ENCODE measurements at regions not wholly inside any gene's neighbourhood (a gene's known extent, or its start where the extent isn't known, plus 50 kb on each side); places are given as distances from the start of the nearest gene placed in this dataset.

DNA sequence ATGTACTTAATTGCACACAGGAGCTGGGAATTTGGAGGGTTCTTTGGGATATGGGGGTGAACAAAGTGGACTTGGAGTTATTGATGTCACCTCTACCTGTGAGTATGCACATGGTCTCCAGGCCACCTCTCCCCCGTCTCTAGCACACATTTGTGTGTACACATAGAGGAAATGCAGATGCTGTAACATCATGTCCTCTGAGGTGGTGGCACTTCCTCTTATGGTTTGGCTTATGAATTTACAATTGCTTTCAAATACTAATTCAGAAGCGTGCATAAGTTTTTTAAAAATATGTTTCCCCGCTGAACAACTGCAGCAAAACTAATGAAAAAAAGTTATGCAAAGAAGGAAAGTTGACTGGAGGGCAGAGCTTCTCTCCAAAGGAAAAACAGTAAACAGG, 152.0 kb upstream of the TENM4 start:
- no peaks in the 10 kb centered on the region for H3K9me3 ChIP-seq (ENCODE audit: control insufficient read depth, low read length)
- 86% methylated on average over 1 of the region's 3 CpGs; no CpG with 5 or more reads in 1 of the 2 experiments for WGBS, 2 experiments (ENCODE audit: insufficient coverage in 2 of 2)
- H3K27ac ChIP-seq (ENCODE audit: low read depth, low read length, severe bottlenecking) = no peak overlapping the region

DNA sequence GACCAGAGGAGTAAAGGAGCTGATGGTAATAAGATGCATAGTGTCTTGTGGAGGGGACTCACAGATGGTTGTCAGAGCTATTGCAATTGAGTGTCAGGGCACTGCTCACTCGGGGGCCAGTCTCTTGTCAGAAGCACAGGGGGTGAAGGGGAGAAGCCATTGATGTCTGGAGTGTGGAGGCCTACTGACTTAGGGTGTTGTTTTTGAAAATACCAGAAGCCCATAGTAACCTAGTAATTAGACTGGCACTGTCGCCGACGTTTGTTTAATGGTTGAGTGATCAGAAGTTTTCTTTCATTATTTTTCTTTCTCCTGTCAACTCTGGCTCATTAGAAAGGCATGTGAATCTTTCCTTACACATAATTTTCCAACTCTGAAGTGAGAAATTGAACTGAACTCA, 151.6 kb upstream of the TENM4 start:
- H3K4me3 ChIP-seq (ENCODE audit: extremely low read depth, insufficient read depth, low read length, poor library complexity, severe bottlenecking) = no peak overlapping the region
- H3K36me3 ChIP-seq (ENCODE audit: control insufficient read depth, insufficient read depth, low read length) = no peaks in the 10 kb centered on the region
- 63 to 80% methylated on average over 1 of the region's 4 CpGs for WGBS, 2 experiments (ENCODE audit: insufficient coverage in 2 of 2)
- H3K27ac ChIP-seq (ENCODE audit: low read depth, low read length, severe bottlenecking) = no peak overlapping the region
- no peaks in the 10 kb centered on the region for H3K4me1 ChIP-seq (ENCODE audit: control insufficient read depth, insufficient read depth, low read length, poor library complexity, severe bottlenecking)
- no peaks in the 10 kb centered on the region for H3K9me3 ChIP-seq (ENCODE audit: control insufficient read depth, low read length)

More for the DNA sequence above, 152.0 kb upstream of the TENM4 start:
- no peaks in the 10 kb centered on the region for H3K4me1 ChIP-seq (ENCODE audit: control insufficient read depth, insufficient read depth, low read length, poor library complexity, severe bottlenecking)
- no peaks in the 10 kb centered on the region for H3K36me3 ChIP-seq (ENCODE audit: control insufficient read depth, insufficient read depth, low read length)
- H3K4me3 ChIP-seq (ENCODE audit: extremely low read depth, insufficient read depth, low read length, poor library complexity, severe bottlenecking) = no peak overlapping the region

DNA sequence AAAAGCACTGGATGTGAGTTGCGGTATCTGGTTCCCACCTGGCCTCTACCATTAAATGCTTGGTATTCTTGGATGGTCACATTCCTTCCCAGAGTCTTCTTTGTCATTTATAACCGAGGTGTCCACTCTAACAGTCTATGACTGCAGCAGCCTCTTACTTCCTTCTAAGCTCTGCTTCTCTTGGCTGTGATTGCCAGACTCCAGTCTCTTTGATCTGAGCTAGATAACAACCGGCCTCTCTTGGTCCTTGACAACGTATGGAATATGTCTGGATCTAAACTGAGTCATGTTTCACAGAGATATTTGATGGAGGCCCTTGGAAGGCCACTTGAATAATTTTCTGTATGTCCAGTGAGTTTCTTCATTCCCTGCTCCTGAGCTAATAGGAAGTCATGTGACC, 141.6 kb upstream of the TENM4 start:
- no peak overlapping the region for H3K4me3 ChIP-seq (ENCODE audit: extremely low read depth, insufficient read depth, low read length, poor library complexity, severe bottlenecking)
- peaks cover 4% of the 10 kb centered on the region for H3K9me3 ChIP-seq (ENCODE audit: control insufficient read depth, low read length)
- H3K36me3 ChIP-seq (ENCODE audit: control insufficient read depth, insufficient read depth, low read length) = no peaks in the 10 kb centered on the region
- H3K4me1 ChIP-seq (ENCODE audit: control insufficient read depth, insufficient read depth, low read length, poor library complexity, severe bottlenecking) = peaks cover 12% of the 10 kb centered on the region
- WGBS, 2 experiments (ENCODE audit: insufficient coverage in 2 of 2) = 74 to 93% methylated on average over 4 of the region's 4 CpGs
- no peak overlapping the region for H3K27ac ChIP-seq (ENCODE audit: low read depth, low read length, severe bottlenecking)

DNA sequence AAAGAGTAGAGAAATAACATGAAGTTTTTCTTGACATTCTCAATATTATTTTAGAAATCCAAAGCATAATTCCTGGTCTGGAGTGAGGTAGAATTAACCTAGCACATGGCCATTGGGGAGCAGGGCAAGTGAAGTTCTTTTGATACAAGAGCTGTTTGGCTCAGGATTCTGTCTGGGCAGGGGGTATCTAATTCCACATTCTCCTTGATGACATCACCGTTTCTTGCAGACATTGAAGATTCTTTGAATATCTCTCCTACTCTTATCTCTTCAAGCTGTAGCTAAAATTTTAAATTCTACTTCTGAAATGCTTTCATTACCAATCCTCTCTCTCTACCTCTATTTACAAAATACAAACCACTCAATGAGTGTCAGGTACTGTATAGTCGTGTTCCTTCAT, 138.2 kb upstream of the TENM4 start:
- H3K4me3 ChIP-seq (ENCODE audit: extremely low read depth, insufficient read depth, low read length, poor library complexity, severe bottlenecking) = no peak overlapping the region
- H3K9me3 ChIP-seq (ENCODE audit: control insufficient read depth, low read length) = no peaks in the 10 kb centered on the region
- no peak overlapping the region for H3K27ac ChIP-seq (ENCODE audit: low read depth, low read length, severe bottlenecking)
- H3K4me1 ChIP-seq (ENCODE audit: control insufficient read depth, insufficient read depth, low read length, poor library complexity, severe bottlenecking) = peaks cover 12% of the 10 kb centered on the region
- no peaks in the 10 kb centered on the region for H3K36me3 ChIP-seq (ENCODE audit: control insufficient read depth, insufficient read depth, low read length)
- WGBS, 2 experiments (ENCODE audit: insufficient coverage in 2 of 2) = 64 to 80% methylated on average over 1 to 2 of the region's 2 CpGs

DNA sequence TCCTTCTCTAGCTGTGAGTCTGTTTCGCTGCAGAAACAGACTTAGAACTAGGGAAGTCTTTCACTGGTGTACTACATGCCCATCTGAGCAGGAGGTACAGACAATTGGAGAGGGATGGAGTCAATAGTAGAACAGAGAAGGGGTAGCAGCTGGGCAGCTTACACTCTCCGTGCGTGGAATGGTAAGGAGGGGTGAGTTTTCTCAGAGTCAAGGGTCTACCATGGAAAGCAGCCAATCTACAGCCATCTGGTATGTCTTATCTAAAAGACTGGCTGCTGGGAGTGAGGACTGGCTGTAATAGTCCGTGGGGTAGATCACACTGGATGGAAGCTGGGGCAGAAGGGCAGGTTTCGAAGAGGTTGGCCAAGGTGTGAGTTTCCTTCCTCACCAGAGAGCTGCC, 137.3 kb upstream of the TENM4 start:
- no peak overlapping the region for H3K27ac ChIP-seq (ENCODE audit: low read depth, low read length, severe bottlenecking)
- 82 to 97% methylated on average over 4 to 5 of the region's 5 CpGs for WGBS, 2 experiments (ENCODE audit: insufficient coverage in 2 of 2)
- peaks cover 12% of the 10 kb centered on the region for H3K4me1 ChIP-seq (ENCODE audit: control insufficient read depth, insufficient read depth, low read length, poor library complexity, severe bottlenecking)
- H3K36me3 ChIP-seq (ENCODE audit: control insufficient read depth, insufficient read depth, low read length) = no peaks in the 10 kb centered on the region
- H3K9me3 ChIP-seq (ENCODE audit: control insufficient read depth, low read length) = no peaks in the 10 kb centered on the region
- no peak overlapping the region for H3K4me3 ChIP-seq (ENCODE audit: extremely low read depth, insufficient read depth, low read length, poor library complexity, severe bottlenecking)

DNA sequence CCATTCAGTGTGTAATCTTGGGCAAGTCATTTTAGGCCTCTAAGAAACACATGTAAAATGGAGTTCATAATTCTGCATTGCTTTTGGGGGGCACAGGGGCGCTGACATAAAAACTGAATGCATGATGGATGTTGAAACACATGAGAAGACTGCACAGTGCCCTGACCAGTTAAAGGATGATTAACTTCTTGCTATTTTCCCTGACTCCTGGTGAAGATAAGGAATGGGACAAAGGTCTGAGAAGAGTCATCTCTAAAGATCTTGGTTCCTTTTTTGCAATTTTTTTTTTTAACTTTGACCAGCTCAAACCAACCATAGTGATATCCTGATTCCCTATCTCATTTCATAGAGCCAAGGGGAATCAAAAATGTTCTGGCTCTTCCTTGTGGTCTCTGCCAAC, 134.9 kb upstream of the TENM4 start:
- no peaks in the 10 kb centered on the region for H3K36me3 ChIP-seq (ENCODE audit: control insufficient read depth, insufficient read depth, low read length)
- H3K4me3 ChIP-seq (ENCODE audit: extremely low read depth, insufficient read depth, low read length, poor library complexity, severe bottlenecking) = no peak overlapping the region
- no peak overlapping the region for H3K27ac ChIP-seq (ENCODE audit: low read depth, low read length, severe bottlenecking)
- 86 to 92% methylated on average over 1 of the region's 1 CpG for WGBS, 2 experiments (ENCODE audit: insufficient coverage in 2 of 2)
- H3K9me3 ChIP-seq (ENCODE audit: control insufficient read depth, low read length) = no peaks in the 10 kb centered on the region
- H3K4me1 ChIP-seq (ENCODE audit: control insufficient read depth, insufficient read depth, low read length, poor library complexity, severe bottlenecking) = peaks cover 4% of the 10 kb centered on the region

DNA sequence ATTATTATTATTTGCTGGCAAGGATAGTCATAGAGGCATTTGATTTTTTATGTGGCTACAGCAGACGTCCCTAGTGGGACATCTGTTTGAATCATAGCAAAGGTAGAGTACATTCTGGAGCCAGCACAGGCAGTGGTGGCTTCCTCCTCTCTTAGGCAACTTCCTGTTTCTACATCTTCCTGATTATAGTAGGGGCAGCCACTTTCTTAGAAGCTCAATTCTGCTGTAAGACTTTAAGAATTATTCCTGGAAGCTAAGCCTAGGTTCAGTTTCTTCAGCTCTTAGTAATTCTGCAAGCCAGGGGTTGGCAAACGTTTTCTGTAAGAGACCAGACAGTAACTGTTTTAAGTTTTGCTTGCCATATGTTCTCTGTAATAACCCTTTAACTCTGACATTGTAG, 129.3 kb upstream of the TENM4 start:
- Histone ChIP-seq H3K9me3 (ENCODE audit: control insufficient read depth, low read length) (peaks cover 4% of the 10 kb centered on the region), H3K4me3 (ENCODE audit: extremely low read depth, insufficient read depth, low read length, poor library complexity, severe bottlenecking) (no peak overlapping the region), H3K27ac (ENCODE audit: low read depth, low read length, severe bottlenecking) (no peak overlapping the region), H3K4me1 (ENCODE audit: control insufficient read depth, insufficient read depth, low read length, poor library complexity, severe bottlenecking) (no peaks in the 10 kb centered on the region), H3K36me3 (ENCODE audit: control insufficient read depth, insufficient read depth, low read length) (no peaks in the 10 kb centered on the region)
- 83% methylated on average over 1 of the region's 2 CpGs; no CpG with 5 or more reads in 1 of the 2 experiments for WGBS, 2 experiments (ENCODE audit: insufficient coverage in 2 of 2)

DNA sequence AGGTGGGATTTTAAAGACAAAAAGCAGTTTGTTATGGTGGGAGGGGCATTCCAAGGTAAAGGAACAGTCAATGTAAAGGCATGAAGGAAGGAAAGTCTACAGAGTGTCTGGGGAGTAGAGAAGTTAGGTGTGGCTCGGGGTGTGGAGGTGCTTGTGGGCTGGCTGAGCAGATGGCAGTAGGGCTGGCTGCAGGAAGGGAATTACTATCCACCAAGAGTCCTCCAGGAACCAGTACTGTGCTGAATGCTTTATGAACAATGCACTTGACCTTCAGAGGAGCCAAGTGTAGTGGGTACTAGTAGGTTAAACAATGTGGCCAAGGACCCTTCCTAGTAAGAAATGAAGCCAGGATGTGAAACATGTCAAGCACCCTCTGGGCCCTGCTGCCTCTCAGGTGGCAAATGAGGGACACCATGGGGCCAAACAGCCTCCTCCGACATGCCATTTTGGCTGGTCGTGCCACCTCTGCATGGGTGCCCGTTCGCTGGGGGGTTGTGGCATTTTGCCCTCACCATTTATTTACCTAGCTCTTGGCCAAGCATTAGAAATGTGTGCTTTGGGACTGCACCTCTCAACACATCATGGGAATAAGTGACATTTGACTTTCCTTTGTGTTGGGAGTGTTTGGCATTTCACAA, 123.6 kb upstream of the TENM4 start:
- no peaks in the 10 kb centered on the region for H3K4me1 ChIP-seq (ENCODE audit: control insufficient read depth, insufficient read depth, low read length, poor library complexity, severe bottlenecking)
- H3K27ac ChIP-seq (ENCODE audit: low read depth, low read length, severe bottlenecking) = no peak overlapping the region
- no peak overlapping the region for H3K4me3 ChIP-seq (ENCODE audit: extremely low read depth, insufficient read depth, low read length, poor library complexity, severe bottlenecking)
- H3K9me3 ChIP-seq (ENCODE audit: control insufficient read depth, low read length) = peaks cover under 1% of the 10 kb centered on the region
- H3K36me3 ChIP-seq (ENCODE audit: control insufficient read depth, insufficient read depth, low read length) = no peaks in the 10 kb centered on the region
- WGBS, 2 experiments (ENCODE audit: insufficient coverage in 2 of 2) = 88 to 100% methylated on average over 2 to 4 of the region's 5 CpGs

DNA sequence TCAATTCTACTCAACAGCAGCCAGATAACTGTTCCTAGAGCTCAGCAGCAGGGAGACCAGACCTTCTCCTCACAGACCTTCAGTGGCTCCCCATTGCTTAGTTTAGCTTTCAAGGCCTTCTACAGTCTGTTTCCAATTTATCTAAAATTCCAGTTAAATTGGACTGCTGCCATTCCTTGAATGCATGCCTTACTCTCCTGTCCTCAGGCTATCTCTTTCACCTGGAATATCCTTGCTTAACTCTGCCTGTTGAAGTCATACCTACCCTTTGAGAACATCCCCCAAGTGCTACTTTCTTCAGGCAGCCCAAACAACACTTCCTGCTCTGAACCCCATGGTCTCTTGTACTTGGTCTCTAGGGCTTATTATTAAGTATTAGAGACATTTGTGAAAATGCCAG, 120.7 kb upstream of the TENM4 start:
- no peak overlapping the region for H3K4me3 ChIP-seq (ENCODE audit: extremely low read depth, insufficient read depth, low read length, poor library complexity, severe bottlenecking)
- H3K9me3 ChIP-seq (ENCODE audit: control insufficient read depth, low read length) = no peaks in the 10 kb centered on the region
- H3K36me3 ChIP-seq (ENCODE audit: control insufficient read depth, insufficient read depth, low read length) = no peaks in the 10 kb centered on the region
- H3K4me1 ChIP-seq (ENCODE audit: control insufficient read depth, insufficient read depth, low read length, poor library complexity, severe bottlenecking) = no peaks in the 10 kb centered on the region
- no peak overlapping the region for H3K27ac ChIP-seq (ENCODE audit: low read depth, low read length, severe bottlenecking)

DNA sequence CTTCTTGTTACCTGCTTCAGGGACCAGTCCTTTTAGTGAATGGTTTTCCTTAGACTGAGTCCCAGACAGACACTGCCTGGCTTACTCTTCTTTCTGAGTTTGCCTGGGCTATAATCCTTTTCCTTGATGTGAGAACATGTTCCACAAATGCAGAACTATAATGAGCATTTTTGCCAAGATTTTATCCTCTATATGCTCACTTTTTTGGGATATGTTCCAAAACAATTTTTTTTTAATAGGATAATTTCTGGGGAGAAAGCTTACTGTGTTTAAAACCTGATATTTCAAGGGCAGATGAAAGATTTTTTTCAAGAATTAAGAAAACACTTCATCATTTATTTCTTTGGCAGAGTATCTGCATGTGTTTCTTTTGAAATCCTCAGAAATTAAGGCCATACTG, 110.0 kb upstream of the TENM4 start:
- Histone ChIP-seq H3K36me3 (ENCODE audit: control insufficient read depth, insufficient read depth, low read length) (no peaks in the 10 kb centered on the region), H3K27ac (ENCODE audit: low read depth, low read length, severe bottlenecking) (no peak overlapping the region), H3K4me1 (ENCODE audit: control insufficient read depth, insufficient read depth, low read length, poor library complexity, severe bottlenecking) (no peaks in the 10 kb centered on the region), H3K9me3 (ENCODE audit: control insufficient read depth, low read length) (no peaks in the 10 kb centered on the region), H3K4me3 (ENCODE audit: extremely low read depth, insufficient read depth, low read length, poor library complexity, severe bottlenecking) (no peak overlapping the region)

DNA sequence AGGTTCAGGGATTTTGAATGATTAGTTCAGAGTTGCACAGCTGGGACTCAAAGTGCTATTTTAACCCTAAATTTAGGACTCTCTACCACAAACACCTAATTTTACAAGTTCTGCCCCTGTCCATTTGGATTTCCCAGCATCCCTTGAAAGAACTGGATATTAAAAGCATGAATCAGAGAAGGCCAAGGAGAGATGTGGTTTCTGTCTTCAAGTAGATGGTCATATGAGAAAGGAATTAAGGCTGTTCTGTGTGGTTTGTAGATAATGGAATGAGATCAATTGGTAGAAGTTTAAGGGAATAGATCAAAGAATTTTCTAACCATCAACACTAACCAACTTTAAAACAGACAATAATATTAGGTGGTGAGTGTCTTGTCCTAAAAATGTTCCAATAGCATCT, 106.4 kb upstream of the TENM4 start:
- Histone ChIP-seq H3K4me3 (ENCODE audit: extremely low read depth, insufficient read depth, low read length, poor library complexity, severe bottlenecking) (no peak overlapping the region), H3K9me3 (ENCODE audit: control insufficient read depth, low read length) (no peaks in the 10 kb centered on the region), H3K27ac (ENCODE audit: low read depth, low read length, severe bottlenecking) (no peak overlapping the region), H3K4me1 (ENCODE audit: control insufficient read depth, insufficient read depth, low read length, poor library complexity, severe bottlenecking) (no peaks in the 10 kb centered on the region), H3K36me3 (ENCODE audit: control insufficient read depth, insufficient read depth, low read length) (no peaks in the 10 kb centered on the region)

Data from mesodermal cell (in vitro differentiated cells).